ENCODE measurements at regions not wholly inside any gene's neighbourhood (a gene's known extent, or its start where the extent isn't known, plus 50 kb on each side); places are given as distances from the start of the nearest gene placed in this dataset.

DNA sequence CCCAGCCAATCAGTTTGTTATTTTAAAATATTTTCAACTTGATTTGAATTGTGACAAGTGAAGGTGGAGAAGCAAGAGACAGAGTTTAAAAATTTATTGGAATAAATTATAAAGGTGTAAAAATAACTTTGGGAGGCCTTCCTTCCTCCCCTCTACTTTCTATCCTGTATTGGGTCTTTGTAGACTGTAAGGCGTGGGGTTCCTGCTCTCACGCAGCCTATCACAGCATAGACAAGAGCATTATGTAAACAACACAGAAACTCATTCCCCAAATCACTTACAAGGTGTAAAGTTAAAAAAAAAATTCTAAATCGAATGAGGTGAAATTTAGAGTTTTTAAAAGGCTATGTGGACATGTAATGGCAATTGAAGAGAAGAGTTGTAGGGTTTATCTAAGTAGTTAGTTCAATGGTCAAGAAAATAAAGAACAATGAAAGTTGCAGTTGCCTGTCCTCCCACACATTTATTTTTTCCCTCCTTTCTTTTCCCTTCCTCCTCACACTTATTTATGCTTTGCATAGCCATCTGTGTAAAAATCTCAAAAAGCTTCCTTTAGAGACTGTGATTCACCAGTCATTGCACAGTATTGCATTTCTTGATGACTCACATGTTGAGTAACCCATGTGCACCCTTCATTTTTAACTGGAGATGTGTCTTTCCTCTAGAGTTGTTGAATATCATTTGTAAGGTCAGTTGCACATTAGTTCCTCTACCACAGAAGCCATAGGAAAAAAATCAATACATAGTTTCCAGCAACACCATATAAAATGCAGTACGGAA lies 242.2 kb downstream of the PTPRC start:
- Mint-ChIP-seq H3K4me3 (ENCODE audit: unreplicated experiment) (peak overlapping the region; percentile 2), H3K27ac (ENCODE audit: unreplicated experiment) (peak overlapping the region; percentile 99), H3K4me1 (ENCODE audit: low read depth, unreplicated experiment) (peaks cover 43% of the 10 kb centered on the region), H3K9me3 (ENCODE audit: unreplicated experiment) (peaks cover 1% of the 10 kb centered on the region), H3K36me3 (ENCODE audit: low read depth, unreplicated experiment) (peaks cover 16% of the 10 kb centered on the region), H3K27me3 (ENCODE audit: low read depth, unreplicated experiment) (no peaks in the 10 kb centered on the region)
- no peak for TF ChIP-seq EZH2 (IDR thresholded peaks at IDR 0.05; ENCODE audit: insufficient read depth, low read length)
- TF ChIP-seq, protein P1, sequence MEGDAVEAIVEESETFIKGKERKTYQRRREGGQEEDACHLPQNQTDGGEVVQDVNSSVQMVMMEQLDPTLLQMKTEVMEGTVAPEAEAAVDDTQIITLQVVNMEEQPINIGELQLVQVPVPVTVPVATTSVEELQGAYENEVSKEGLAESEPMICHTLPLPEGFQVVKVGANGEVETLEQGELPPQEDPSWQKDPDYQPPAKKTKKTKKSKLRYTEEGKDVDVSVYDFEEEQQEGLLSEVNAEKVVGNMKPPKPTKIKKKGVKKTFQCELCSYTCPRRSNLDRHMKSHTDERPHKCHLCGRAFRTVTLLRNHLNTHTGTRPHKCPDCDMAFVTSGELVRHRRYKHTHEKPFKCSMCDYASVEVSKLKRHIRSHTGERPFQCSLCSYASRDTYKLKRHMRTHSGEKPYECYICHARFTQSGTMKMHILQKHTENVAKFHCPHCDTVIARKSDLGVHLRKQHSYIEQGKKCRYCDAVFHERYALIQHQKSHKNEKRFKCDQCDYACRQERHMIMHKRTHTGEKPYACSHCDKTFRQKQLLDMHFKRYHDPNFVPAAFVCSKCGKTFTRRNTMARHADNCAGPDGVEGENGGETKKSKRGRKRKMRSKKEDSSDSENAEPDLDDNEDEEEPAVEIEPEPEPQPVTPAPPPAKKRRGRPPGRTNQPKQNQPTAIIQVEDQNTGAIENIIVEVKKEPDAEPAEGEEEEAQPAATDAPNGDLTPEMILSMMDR (IDR thresholded peaks at IDR 0.05; ENCODE audit: insufficient read depth, low read depth, low read length), result no peak
- peak; percentile 99 for FAIRE-seq
- H3K27ac ChIP-seq (ENCODE audit: low read depth, low read length), result peak overlapping the region; percentile 88
- peak overlapping the region; percentile 7 for H3K4me3 ChIP-seq (ENCODE audit: insufficient read depth, low read depth, low read length)
- H4K20me1 ChIP-seq (ENCODE audit: insufficient read depth, low read length), result peaks cover 66% of the 10 kb centered on the region
- H2AFZ ChIP-seq (ENCODE audit: low read depth, low read length), result no peak overlapping the region
- peak; percentile 94 for DNase-seq (ENCODE audit: low read depth)
- peaks cover 86% of the 10 kb centered on the region for H3K79me2 ChIP-seq (ENCODE audit: insufficient read depth, low read length)
- peaks cover 33% of the 10 kb centered on the region for H3K4me1 ChIP-seq (ENCODE audit: insufficient read depth, low read length)
- peak overlapping the region; percentile 60 for H3K9ac ChIP-seq (ENCODE audit: low read length)
- H3K36me3 ChIP-seq (ENCODE audit: insufficient read depth, low read length), result peaks cover 18% of the 10 kb centered on the region
- H3K4me2 ChIP-seq (ENCODE audit: low read length), result peak overlapping the region; percentile 63
- H3K9me3 ChIP-seq (ENCODE audit: insufficient read depth, low read depth, low read length), result no peaks in the 10 kb centered on the region
- H3K27me3 ChIP-seq (ENCODE audit: insufficient read depth, low read length), result no peaks in the 10 kb centered on the region

DNA sequence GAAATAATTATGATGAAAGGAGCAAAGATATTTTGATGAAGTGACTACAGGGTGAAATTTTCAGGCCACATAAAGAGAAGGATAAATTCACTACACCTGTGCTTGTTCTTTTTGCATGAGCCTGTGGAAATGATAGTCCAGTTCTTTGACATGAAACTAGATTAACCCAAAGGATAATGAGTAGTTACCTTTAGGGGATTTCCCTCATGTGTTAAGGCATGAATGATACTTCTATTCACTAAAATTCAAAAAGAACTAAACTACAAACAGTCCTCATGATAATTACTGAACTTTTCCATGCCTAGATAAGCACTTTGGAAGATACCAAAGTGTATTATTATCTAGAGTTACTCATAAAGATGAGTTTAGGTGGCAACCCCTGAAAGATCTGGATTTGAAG lies 244.3 kb downstream of the PTPRC start:
- DNase-seq (ENCODE audit: low read depth) (no peak), FAIRE-seq (peak; percentile 9)
- H3K9me3 Mint-ChIP-seq (ENCODE audit: unreplicated experiment), result peaks cover 1% of the 10 kb centered on the region
- no peaks in the 10 kb centered on the region for H3K27me3 Mint-ChIP-seq (ENCODE audit: low read depth, unreplicated experiment)
- no peak overlapping the region for H3K4me3 Mint-ChIP-seq (ENCODE audit: unreplicated experiment)
- H3K9ac ChIP-seq (ENCODE audit: low read length), result no peak overlapping the region
- H3K4me1 ChIP-seq (ENCODE audit: insufficient read depth, low read length), result peaks cover 27% of the 10 kb centered on the region
- H3K27ac Mint-ChIP-seq (ENCODE audit: unreplicated experiment), result no peak overlapping the region
- H3K4me2 ChIP-seq (ENCODE audit: low read length), result no peak overlapping the region
- no peaks in the 10 kb centered on the region for H3K27me3 ChIP-seq (ENCODE audit: insufficient read depth, low read length)
- no peak overlapping the region for H2AFZ ChIP-seq (ENCODE audit: low read depth, low read length)
- H3K36me3 ChIP-seq (ENCODE audit: insufficient read depth, low read length), result peaks cover 10% of the 10 kb centered on the region
- TF ChIP-seq, protein P1 (IDR thresholded peaks at IDR 0.05; ENCODE audit: insufficient read depth, low read depth, low read length), result no peak
- TF ChIP-seq EZH2 (IDR thresholded peaks at IDR 0.05; ENCODE audit: insufficient read depth, low read length), result no peak
- peaks cover 49% of the 10 kb centered on the region for H3K4me1 Mint-ChIP-seq (ENCODE audit: low read depth, unreplicated experiment)
- peaks cover 88% of the 10 kb centered on the region for H3K79me2 ChIP-seq (ENCODE audit: insufficient read depth, low read length)
- no peaks in the 10 kb centered on the region for H3K9me3 ChIP-seq (ENCODE audit: insufficient read depth, low read depth, low read length)
- H3K27ac ChIP-seq (ENCODE audit: low read depth, low read length), result no peak overlapping the region
- H3K36me3 Mint-ChIP-seq (ENCODE audit: low read depth, unreplicated experiment), result peaks cover 11% of the 10 kb centered on the region
- no peak overlapping the region for H3K4me3 ChIP-seq (ENCODE audit: insufficient read depth, low read depth, low read length)
- H4K20me1 ChIP-seq (ENCODE audit: insufficient read depth, low read length), result peaks cover 61% of the 10 kb centered on the region

DNA sequence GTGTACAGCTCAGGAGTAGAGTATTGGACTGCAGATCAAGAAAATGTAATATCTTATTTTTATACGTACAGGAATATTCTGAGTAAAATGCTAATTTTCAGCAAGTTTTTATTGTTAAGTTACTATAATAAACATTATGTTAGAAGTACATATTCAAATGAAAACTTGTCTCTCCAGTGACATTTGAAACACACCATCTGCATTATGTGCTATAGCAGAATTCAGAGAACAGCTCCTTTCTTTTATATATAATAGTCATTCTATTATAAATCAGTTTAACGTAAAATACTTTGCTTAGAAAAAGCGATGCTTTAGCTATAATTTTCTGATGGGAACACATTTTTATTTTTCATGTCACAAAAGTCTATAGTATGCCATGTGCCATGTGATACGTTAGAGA lies 249.0 kb downstream of the PTPRC start:
- H3K4me1 ChIP-seq (ENCODE audit: insufficient read depth, low read length), result peaks cover 30% of the 10 kb centered on the region
- FAIRE-seq, result no peak

More for the DNA sequence above, 249.0 kb downstream of the PTPRC start:
- DNase-seq (ENCODE audit: low read depth), result no peak
- Histone ChIP-seq H4K20me1 (ENCODE audit: insufficient read depth, low read length) (peaks cover 56% of the 10 kb centered on the region), H3K79me2 (ENCODE audit: insufficient read depth, low read length) (peaks cover 97% of the 10 kb centered on the region), H3K27ac (ENCODE audit: low read depth, low read length) (no peak overlapping the region), H3K4me2 (ENCODE audit: low read length) (no peak overlapping the region), H3K9ac (ENCODE audit: low read length) (no peak overlapping the region), H3K4me3 (ENCODE audit: insufficient read depth, low read depth, low read length) (no peak overlapping the region), H2AFZ (ENCODE audit: low read depth, low read length) (no peak overlapping the region), H3K36me3 (ENCODE audit: insufficient read depth, low read length) (peaks cover 13% of the 10 kb centered on the region), H3K9me3 (ENCODE audit: insufficient read depth, low read depth, low read length) (no peaks in the 10 kb centered on the region), H3K27me3 (ENCODE audit: insufficient read depth, low read length) (no peaks in the 10 kb centered on the region)
- H3K36me3 Mint-ChIP-seq (ENCODE audit: low read depth, unreplicated experiment), result no peaks in the 10 kb centered on the region
- no peak overlapping the region for H3K4me3 Mint-ChIP-seq (ENCODE audit: unreplicated experiment)
- H3K9me3 Mint-ChIP-seq (ENCODE audit: unreplicated experiment), result peaks cover 1% of the 10 kb centered on the region
- H3K4me1 Mint-ChIP-seq (ENCODE audit: low read depth, unreplicated experiment), result peaks cover 50% of the 10 kb centered on the region
- TF ChIP-seq EZH2 (IDR thresholded peaks at IDR 0.05; ENCODE audit: insufficient read depth, low read length), result no peak
- no peak overlapping the region for H3K27ac Mint-ChIP-seq (ENCODE audit: unreplicated experiment)
- H3K27me3 Mint-ChIP-seq (ENCODE audit: low read depth, unreplicated experiment), result no peaks in the 10 kb centered on the region

Data from astrocyte (in vitro differentiated cells and primary cell).